ENCODE measurements at regions not wholly inside any gene's neighbourhood (a gene's known extent, or its start where the extent isn't known, plus 50 kb on each side); places are given as distances from the start of the nearest gene placed in this dataset.

DNA sequence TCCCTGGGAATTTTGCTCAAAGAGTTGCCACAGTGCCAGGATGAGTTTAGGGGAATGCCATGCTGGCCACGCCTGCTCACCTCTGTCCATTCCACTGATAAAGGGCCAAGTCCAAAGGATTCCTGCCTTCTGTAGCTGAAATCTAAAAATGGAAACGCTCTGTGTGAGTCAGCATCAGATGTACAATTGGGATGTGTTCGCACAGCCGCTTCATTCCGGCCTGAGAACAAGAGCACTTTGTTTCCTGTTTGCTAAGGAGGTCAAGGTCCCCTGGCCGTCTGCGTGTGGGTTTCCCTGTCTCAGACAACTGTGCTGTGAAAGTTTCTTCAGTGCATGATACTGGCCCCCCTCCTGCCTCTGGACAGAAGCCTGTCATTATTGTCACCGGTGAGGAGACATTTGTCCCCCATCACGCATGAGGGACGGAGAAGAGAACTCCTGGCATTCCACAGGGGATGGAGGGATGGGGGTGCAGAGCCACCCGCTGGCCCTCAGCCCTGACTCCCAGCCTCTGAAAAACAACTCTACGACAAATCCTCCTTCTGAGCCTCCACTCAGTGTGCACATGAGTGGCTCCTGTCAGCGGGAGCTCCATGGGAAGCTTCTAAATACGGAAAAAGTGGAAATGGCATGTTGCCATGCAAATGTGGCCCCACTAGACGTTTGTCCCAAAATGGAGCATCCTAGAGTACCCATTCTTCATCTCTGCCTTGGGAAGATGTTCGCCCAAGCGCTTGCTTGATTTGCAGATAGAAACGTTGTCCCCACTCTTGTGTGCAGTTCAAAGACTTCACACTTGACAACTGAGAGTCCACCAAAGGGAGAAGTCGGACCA is 143.5 kb upstream of the AFDN start:
- no peak for TF ChIP-seq FOXP2 (optimal IDR thresholded peaks at IDR 0.05; ENCODE audit: control extremely low read depth, extremely low read length, insufficient read depth)
- no peak for TF ChIP-seq POLR2AphosphoS5 (IDR thresholded peaks at IDR 0.05; ENCODE audit: borderline replicate concordance, low read depth, low read length)
